PC-9 (cell line): ENCODE measurements at regions not wholly inside any gene's neighbourhood (a gene's known extent, or its start where the extent isn't known, plus 50 kb on each side); places are given as distances from the start of the nearest gene placed in this dataset.

ENCODE experiments used
- BruUV-seq: library from RNA; stranded (reverse); fragments of 400-500 nt; replicated peaks from 2 replicates; lab custom pipeline; 2021; lab: Mats Ljungman, UMichigan
- CTCF ChIA-PET: fragments of 300-600 bp; sonication (Branson Sonifier 250); formaldehyde crosslinking; loops from one replicate; lab custom pipeline; 2022; ENCODE audit warnings: antibody characterized with exemption; lab: Charles Lee
- POLR2A ChIA-PET: fragments of 300-600 bp; sonication (Branson Sonifier 250); formaldehyde crosslinking; loops from one replicate; lab custom pipeline; 2022; ENCODE audit warnings: antibody characterized with exemption; ENCODE audit not compliant: unreplicated experiment; lab: Charles Lee
- DNase-seq, 2 experiments: peaks; one replicate each; pipeline versions ENCODE4 v3.0.0 to v3.0.0-alpha.2; 2015 to 2022; ENCODE audit warnings: mixed read lengths in 1 of 2
- H2AFZ ChIP-seq: fragments of 200-600 bp; sonication (generic); 2 replicates; pipeline ENCODE4 v1.8.1; 2017; ENCODE audit warnings: antibody characterized with exemption
- H3F3A ChIP-seq: fragments of 200-600 bp; sonication (generic); 2 replicates; pipeline ENCODE4 v1.8.1; 2017; ENCODE audit warnings: antibody characterized with exemption, mild to moderate bottlenecking, low read depth; ENCODE audit not compliant: insufficient read depth
- H3K27ac ChIP-seq: fragments of 200-600 bp; sonication (generic); 2 replicates; pipeline ENCODE4 v1.6.1; 2016; ENCODE audit warnings: mixed run types
- H3K27me3 ChIP-seq: fragments of 200-600 bp; sonication (generic); 2 replicates; pipeline ENCODE4 v1.6.1; 2016; ENCODE audit warnings: low read depth, mixed run types; ENCODE audit not compliant: insufficient read depth
- H3K36me3 ChIP-seq: fragments of 200-600 bp; sonication (generic); 2 replicates; pipeline ENCODE4 v1.6.1; 2016; ENCODE audit warnings: low read depth, mixed run types
- H3K4me1 ChIP-seq: fragments of 200-600 bp; sonication (generic); replicated peaks from 2 replicates; pipeline ENCODE4 v1.6.1; 2016; ENCODE audit warnings: mixed run types; ENCODE audit not compliant: insufficient read depth
- H3K4me2 ChIP-seq: fragments of 200-600 bp; sonication (generic); 2 replicates; pipeline ENCODE4 v1.6.1; 2017; ENCODE audit warnings: mixed run types
- H3K4me3 ChIP-seq: fragments of 200-600 bp; sonication (generic); 2 replicates; pipeline ENCODE4 v1.6.1; 2016; ENCODE audit warnings: mixed run types
- H3K79me2 ChIP-seq: fragments of 200-600 bp; sonication (generic); 2 replicates; pipeline ENCODE4 v1.6.1; 2017; ENCODE audit warnings: low read depth, mixed run types
- H3K9me2 ChIP-seq: fragments of 200-600 bp; sonication (generic); 2 replicates; pipeline ENCODE4 v1.8.1; 2017; ENCODE audit warnings: mild to moderate bottlenecking; ENCODE audit not compliant: insufficient read depth
- H3K9me3 ChIP-seq: fragments of 200-600 bp; sonication (generic); 2 replicates; pipeline ENCODE4 v1.8.1; 2016; ENCODE audit warnings: low read depth; ENCODE audit not compliant: insufficient read depth
- H4K20me1 ChIP-seq: fragments of 200-600 bp; sonication (generic); 2 replicates; pipeline ENCODE4 v1.8.1; 2017; ENCODE audit not compliant: insufficient read depth
- CTCF ChIP-seq: fragments of 200-600 bp; sonication (generic); conservative IDR thresholded peaks from 2 replicates; pipeline ENCODE4 v1.6.1; 2017; ENCODE audit warnings: mixed run types, antibody characterized with exemption, mild to moderate bottlenecking, moderate library complexity
- EZH2 ChIP-seq: fragments of 200-600 bp; sonication (generic); IDR thresholded peaks from 2 replicates; pipeline ENCODE4 v1.8.0; 2017; ENCODE audit warnings: antibody characterized with exemption, low read depth
- intact Hi-C: fragments of 100-400 bp; cut with micrococcal nuclease; formaldehyde crosslinking; loops from one replicate; pipeline ENCODE4 v1.10.0; 2022; ENCODE audit not compliant: unreplicated experiment

- intact Hi-C loops = no loop called here
- H3K27ac ChIP-seq = no peak overlapping the region
- no peak overlapping the region for H3K4me3 ChIP-seq
- no peaks in the 10 kb centered on the region for H3K27me3 ChIP-seq
- H4K20me1 ChIP-seq = no peaks in the 10 kb centered on the region
- no peaks in the 10 kb centered on the region for H3K4me1 ChIP-seq
- H2AFZ ChIP-seq = no peak overlapping the region
- no peak for TF ChIP-seq EZH2
- TF ChIP-seq CTCF = no peak
- peak in 1 of 2 experiments; percentile 45 for DNase-seq
- BruUV-seq = no TSS peak
- POLR2A ChIA-PET = no interaction called here
- H3K9me3 ChIP-seq = no peaks in the 10 kb centered on the region
- CTCF ChIA-PET = no interaction called here
- no peaks in the 10 kb centered on the region for H3K9me2 ChIP-seq
- no peak overlapping the region for H3K4me2 ChIP-seq
- H3K79me2 ChIP-seq = no peaks in the 10 kb centered on the region
- no peaks in the 10 kb centered on the region for H3K36me3 ChIP-seq
- no peaks in the 10 kb centered on the region for H3F3A ChIP-seq
These were observed 538.1 kb upstream of the MEF2C start for GRCh38 chr5:89421035-89421434.

- H3K79me2 ChIP-seq = no peaks in the 10 kb centered on the region
- no peak overlapping the region for H2AFZ ChIP-seq
- BruUV-seq = no TSS peak
- H3K4me1 ChIP-seq = no peaks in the 10 kb centered on the region
- TF ChIP-seq EZH2 = no peak
- TF ChIP-seq CTCF = no peak
- no peak for DNase-seq
- H3K27ac ChIP-seq = no peak overlapping the region
- H3K9me3 ChIP-seq = no peaks in the 10 kb centered on the region
- no peak overlapping the region for H3K4me3 ChIP-seq
- POLR2A ChIA-PET = no interaction called here
- H3K36me3 ChIP-seq = no peaks in the 10 kb centered on the region
- H3K4me2 ChIP-seq = no peak overlapping the region
- intact Hi-C loops = no loop called here
- no peaks in the 10 kb centered on the region for H3F3A ChIP-seq
- H4K20me1 ChIP-seq = no peaks in the 10 kb centered on the region
- H3K27me3 ChIP-seq = no peaks in the 10 kb centered on the region
- CTCF ChIA-PET = no interaction called here
- H3K9me2 ChIP-seq = no peaks in the 10 kb centered on the region
These were observed 535.6 kb upstream of the MEF2C start for GRCh38 chr5:89418407-89419085.

- Histone ChIP-seq H2AFZ (no peak overlapping the region), H3K36me3 (no peaks in the 10 kb centered on the region), H3K9me2 (no peaks in the 10 kb centered on the region), H3K4me2 (no peak overlapping the region), H3K79me2 (no peaks in the 10 kb centered on the region), H3K4me1 (no peaks in the 10 kb centered on the region), H3F3A (no peaks in the 10 kb centered on the region), H3K9me3 (no peaks in the 10 kb centered on the region), H4K20me1 (no peaks in the 10 kb centered on the region), H3K27ac (no peak overlapping the region), H3K4me3 (no peak overlapping the region), H3K27me3 (no peaks in the 10 kb centered on the region)
- intact Hi-C loops = no loop called here
- ChIA-PET CTCF (no interaction called here), POLR2A (no interaction called here)
- DNase-seq = no peak
- BruUV-seq = no TSS peak
- TF ChIP-seq EZH2 = no peak
- no peak for TF ChIP-seq CTCF
These were observed 535.0 kb upstream of the MEF2C start for GRCh38 chr5:89417990-89418389.
